ENCODE measurements at regions not wholly inside any gene's neighbourhood (a gene's known extent, or its start where the extent isn't known, plus 50 kb on each side); places are given as distances from the start of the nearest gene placed in this dataset.

DNA sequence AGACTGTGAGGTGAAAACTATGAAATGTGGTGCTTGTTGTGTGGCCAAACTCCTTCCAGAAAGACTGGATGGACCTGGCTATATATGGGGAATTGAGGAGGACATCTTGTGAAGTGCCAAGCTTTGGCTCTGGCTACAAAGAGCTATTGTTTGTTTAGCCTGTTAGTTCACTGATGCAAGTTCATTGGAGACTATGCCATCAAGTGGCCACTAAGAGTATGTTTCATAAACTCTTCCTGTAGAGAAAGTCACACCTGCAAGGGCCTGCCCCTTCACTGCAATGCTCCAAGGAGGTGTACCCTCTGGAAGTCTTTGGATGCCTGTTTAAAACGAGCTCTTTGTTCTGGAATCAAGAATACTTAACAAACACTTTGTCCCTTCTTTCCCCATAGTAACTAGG, 382.0 kb downstream of the GABRG1 start:
- Histone ChIP-seq H3K36me3 (no peaks in the 10 kb centered on the region), H3K4me3 (no peak overlapping the region), H3K27me3 (no peaks in the 10 kb centered on the region), H3K27ac (no peak overlapping the region), H3K4me1 (no peaks in the 10 kb centered on the region), H3K9me3 (peaks cover 0 to 30% (median 0%) of the 10 kb centered on the region in 3 donors)
- WGBS, 2 donors (ENCODE audit: low coverage in 1 of 2): 38 to 83% methylated on average over 1 of the region's 1 CpG
- TF ChIP-seq POLR2AphosphoS5 (IDR thresholded peaks at IDR 0.05) (no peak), EP300 (IDR thresholded peaks at IDR 0.05) (no peak), POLR2A (IDR thresholded peaks at IDR 0.05) (no peak)
- TF ChIP-seq, protein P1, sequence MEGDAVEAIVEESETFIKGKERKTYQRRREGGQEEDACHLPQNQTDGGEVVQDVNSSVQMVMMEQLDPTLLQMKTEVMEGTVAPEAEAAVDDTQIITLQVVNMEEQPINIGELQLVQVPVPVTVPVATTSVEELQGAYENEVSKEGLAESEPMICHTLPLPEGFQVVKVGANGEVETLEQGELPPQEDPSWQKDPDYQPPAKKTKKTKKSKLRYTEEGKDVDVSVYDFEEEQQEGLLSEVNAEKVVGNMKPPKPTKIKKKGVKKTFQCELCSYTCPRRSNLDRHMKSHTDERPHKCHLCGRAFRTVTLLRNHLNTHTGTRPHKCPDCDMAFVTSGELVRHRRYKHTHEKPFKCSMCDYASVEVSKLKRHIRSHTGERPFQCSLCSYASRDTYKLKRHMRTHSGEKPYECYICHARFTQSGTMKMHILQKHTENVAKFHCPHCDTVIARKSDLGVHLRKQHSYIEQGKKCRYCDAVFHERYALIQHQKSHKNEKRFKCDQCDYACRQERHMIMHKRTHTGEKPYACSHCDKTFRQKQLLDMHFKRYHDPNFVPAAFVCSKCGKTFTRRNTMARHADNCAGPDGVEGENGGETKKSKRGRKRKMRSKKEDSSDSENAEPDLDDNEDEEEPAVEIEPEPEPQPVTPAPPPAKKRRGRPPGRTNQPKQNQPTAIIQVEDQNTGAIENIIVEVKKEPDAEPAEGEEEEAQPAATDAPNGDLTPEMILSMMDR (IDR thresholded peaks at IDR 0.05): no peak
- ATAC-seq: no peak

DNA sequence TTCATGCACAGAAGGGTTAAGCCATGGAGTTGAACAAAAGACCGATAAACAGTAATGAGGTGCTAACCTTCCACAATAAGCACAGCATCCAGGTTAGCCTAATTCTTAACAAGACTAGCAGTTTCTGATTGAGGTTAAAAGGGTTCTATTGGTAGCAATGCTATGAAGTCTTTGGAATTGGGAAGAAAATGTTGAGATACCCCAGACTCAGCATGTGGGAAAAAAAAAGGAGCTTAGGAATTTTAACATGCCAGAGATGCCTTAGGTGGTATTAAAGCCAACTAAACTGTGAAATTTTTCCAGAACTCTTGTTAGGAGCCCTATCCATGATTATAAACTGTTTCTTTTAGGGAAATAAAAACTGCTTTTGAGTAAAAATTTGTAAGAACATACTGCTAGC, 391.7 kb downstream of the GABRG1 start:
- Histone ChIP-seq H3K27me3 (no peaks in the 10 kb centered on the region), H3K36me3 (no peaks in the 10 kb centered on the region), H3K9me3 (no peaks in the 10 kb centered on the region), H3K4me3 (no peak overlapping the region), H3K4me1 (no peaks in the 10 kb centered on the region), H3K27ac (no peak overlapping the region)
- no peak for TF ChIP-seq POLR2A (IDR thresholded peaks at IDR 0.05)
- TF ChIP-seq POLR2AphosphoS5 (IDR thresholded peaks at IDR 0.05): no peak
- TF ChIP-seq, protein P1 (IDR thresholded peaks at IDR 0.05): no peak
- no peak for TF ChIP-seq EP300 (IDR thresholded peaks at IDR 0.05)
- ATAC-seq: no peak
- WGBS, 2 donors (ENCODE audit: low coverage in 1 of 2): 63 to 83% methylated on average over 1 of the region's 1 CpG

DNA sequence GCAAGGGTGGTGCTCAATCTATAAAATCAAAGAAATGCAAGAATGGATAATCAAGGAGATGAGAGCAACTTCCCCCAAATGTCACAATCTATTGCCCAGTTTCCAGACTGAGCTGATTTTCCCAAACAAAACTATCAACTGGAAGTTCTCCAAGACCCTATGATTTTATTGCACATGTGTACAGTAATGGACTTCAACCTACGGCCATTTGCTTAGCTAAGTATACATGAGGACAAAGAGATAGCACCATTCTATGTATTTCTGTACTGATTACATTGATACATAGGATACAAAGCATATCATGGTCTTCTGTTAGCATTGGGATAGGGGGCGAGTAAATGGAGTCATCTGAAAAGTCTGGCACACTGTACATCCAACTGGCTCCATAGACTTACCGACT, 407.8 kb downstream of the GABRG1 start:
- TF ChIP-seq POLR2A (IDR thresholded peaks at IDR 0.05) (no peak), POLR2AphosphoS5 (IDR thresholded peaks at IDR 0.05) (no peak), EP300 (IDR thresholded peaks at IDR 0.05) (no peak)
- TF ChIP-seq, protein P1 (IDR thresholded peaks at IDR 0.05): no peak
- WGBS, 2 donors (ENCODE audit: low coverage in 1 of 2): 88 to 100% methylated on average over 3 of the region's 3 CpGs
- H3K36me3 ChIP-seq: no peaks in the 10 kb centered on the region

DNA sequence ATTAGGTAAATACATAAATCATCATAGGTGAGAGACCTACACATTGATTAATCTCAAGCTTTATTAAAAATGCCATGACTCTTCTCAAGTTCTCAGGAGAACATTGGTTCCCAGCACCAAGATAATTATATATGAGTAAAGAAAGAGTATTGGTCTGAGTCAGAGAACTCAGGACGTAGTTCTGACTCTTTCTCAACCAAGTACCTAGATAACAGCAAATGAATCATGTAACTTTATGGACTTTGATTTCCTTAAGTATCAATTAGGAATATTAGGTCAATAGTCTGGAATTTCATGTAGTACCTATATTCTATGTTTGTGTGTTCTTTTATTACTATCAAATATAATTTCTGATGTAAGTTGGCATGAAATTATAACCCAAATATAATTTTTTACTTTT, 409.9 kb downstream of the GABRG1 start:
- H3K4me3 ChIP-seq: no peak overlapping the region
- 30 to 39% methylated on average over 1 of the region's 1 CpG for WGBS, 2 donors (ENCODE audit: low coverage in 1 of 2)
- no peaks in the 10 kb centered on the region for H3K4me1 ChIP-seq
- TF ChIP-seq POLR2A (IDR thresholded peaks at IDR 0.05): no peak
- TF ChIP-seq, protein P1 (IDR thresholded peaks at IDR 0.05): no peak
- no peak for TF ChIP-seq EP300 (IDR thresholded peaks at IDR 0.05)
- no peak for TF ChIP-seq POLR2AphosphoS5 (IDR thresholded peaks at IDR 0.05)
- H3K9me3 ChIP-seq: no peaks in the 10 kb centered on the region
- no peaks in the 10 kb centered on the region for H3K36me3 ChIP-seq
- ATAC-seq: no peak
- H3K27ac ChIP-seq: no peak overlapping the region
- H3K27me3 ChIP-seq: no peaks in the 10 kb centered on the region

More for the DNA sequence above, 407.8 kb downstream of the GABRG1 start:
- no peak for ATAC-seq
- Histone ChIP-seq H3K27ac (no peak overlapping the region), H3K9me3 (no peaks in the 10 kb centered on the region), H3K4me3 (no peak overlapping the region), H3K27me3 (no peaks in the 10 kb centered on the region), H3K4me1 (no peaks in the 10 kb centered on the region)

DNA sequence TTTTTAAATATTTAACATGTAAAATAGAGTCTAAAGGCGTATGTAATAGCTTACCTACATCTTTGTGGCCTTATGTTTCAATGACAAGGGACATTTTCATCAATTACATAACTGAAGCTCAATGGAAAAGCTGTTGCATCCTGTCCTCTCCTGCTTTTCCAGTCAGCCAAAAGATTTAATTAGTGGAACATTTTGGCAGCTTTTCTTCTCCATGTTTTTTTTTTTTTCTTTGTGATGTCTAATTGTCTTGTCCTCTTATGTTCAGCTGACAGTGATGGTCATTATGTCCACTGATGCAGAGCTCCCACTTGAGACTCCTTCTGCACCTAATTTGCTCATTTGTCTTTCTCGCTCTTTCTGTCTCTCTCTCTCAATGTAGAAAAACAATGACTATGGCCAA, 422.2 kb downstream of the GABRG1 start:
- no peaks in the 10 kb centered on the region for H3K9me3 ChIP-seq
- H3K27ac ChIP-seq: no peak overlapping the region
- no peaks in the 10 kb centered on the region for H3K36me3 ChIP-seq
- H3K27me3 ChIP-seq: no peaks in the 10 kb centered on the region
- H3K4me3 ChIP-seq: no peak overlapping the region
- no peak for TF ChIP-seq POLR2A (IDR thresholded peaks at IDR 0.05)
- TF ChIP-seq, protein P1 (IDR thresholded peaks at IDR 0.05): no peak
- no peak for TF ChIP-seq POLR2AphosphoS5 (IDR thresholded peaks at IDR 0.05)
- no peak for TF ChIP-seq EP300 (IDR thresholded peaks at IDR 0.05)
- ATAC-seq: no peak
- 64 to 79% methylated on average over 1 to 2 of the region's 2 CpGs for WGBS, 2 donors (ENCODE audit: low coverage in 1 of 2)
- no peaks in the 10 kb centered on the region for H3K4me1 ChIP-seq
